Thoracic aorta (tissue), 2 donors: ENCODE measurements at regions not wholly inside any gene's neighbourhood (a gene's known extent, or its start where the extent isn't known, plus 50 kb on each side); places are given as distances from the start of the nearest gene placed in this dataset.

ENCODE experiments used
- ATAC-seq: fragments of 150-250 bp; one replicate; pipeline ENCODE4 v1.8.0; 2017; ENCODE audit warnings: low read depth; ENCODE audit not compliant: insufficient number of reproducible peaks, low FRiP score
- DNase-seq: peaks from one replicate; pipeline ENCODE4 v3.0.0-alpha.2; 2020; ENCODE audit warnings: low spot score
- H3K27ac ChIP-seq, 2 donors: fragments of 200-600 bp; sonication (generic); 1 replicate in 1 of 2; 2 replicates in 1 of 2; pipeline ENCODE4 v1.5.1; 2016; ENCODE audit warnings: mild to moderate bottlenecking in 2 of 2, moderate library complexity in 2 of 2
- H3K27me3 ChIP-seq: fragments of 200-600 bp; sonication (generic); replicated peaks from 2 replicates; pipeline ENCODE4 v1.6.0; 2016; ENCODE audit warnings: mild to moderate bottlenecking; ENCODE audit not compliant: insufficient read depth
- H3K36me3 ChIP-seq: fragments of 200-600 bp; sonication (generic); one replicate; pipeline ENCODE4 v1.5.1; 2016
- H3K4me1 ChIP-seq, 2 donors: fragments of 200-600 bp; sonication (generic); 1 replicate in 1 of 2; 2 replicates in 1 of 2; pipeline versions ENCODE4 v1.5.1 to v1.6.0; 2016; ENCODE audit warnings: low read depth in 2 of 2, mild to moderate bottlenecking in 1 of 2; ENCODE audit not compliant: control insufficient read depth in 1 of 2
- H3K4me3 ChIP-seq: fragments of 200-600 bp; sonication (generic); 2 replicates; pipeline ENCODE4 v1.5.1; 2016; ENCODE audit warnings: mild to moderate bottlenecking
- H3K9me3 ChIP-seq: fragments of 200-600 bp; sonication (generic); 2 replicates; pipeline ENCODE4 v1.5.1; 2016
- CTCF ChIP-seq: fragments of 200-600 bp; sonication (generic); IDR thresholded peaks from one replicate; pipeline ENCODE4 v1.5.1; 2019; ENCODE audit warnings: antibody characterized with exemption

DNA sequence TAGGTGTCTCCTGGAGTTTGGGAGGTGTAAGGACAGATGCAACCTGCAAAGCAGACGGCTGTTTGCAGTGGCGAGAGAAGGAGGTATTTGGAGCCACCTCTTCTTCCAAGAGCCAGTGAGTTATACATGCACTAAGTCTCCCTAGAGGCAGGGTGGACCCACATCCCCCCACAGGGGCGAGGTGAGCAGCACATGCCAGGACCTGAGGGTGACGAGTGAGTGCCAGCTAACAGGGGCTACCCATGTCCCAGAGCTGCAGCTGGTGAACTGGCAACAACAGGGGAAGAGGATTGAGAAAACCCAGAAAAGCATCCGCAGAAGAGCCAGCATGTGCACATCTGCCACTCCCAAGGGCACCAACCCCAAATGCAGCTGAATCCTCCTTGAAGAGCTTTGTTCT is 95.1 kb downstream of the CD83 start:
- Histone ChIP-seq H3K4me1 (peaks cover 8 to 9% of the 10 kb centered on the region in 2 donors), H3K27ac (no peak overlapping the region), H3K36me3 (no peaks in the 10 kb centered on the region), H3K9me3 (no peaks in the 10 kb centered on the region), H3K27me3 (no peaks in the 10 kb centered on the region), H3K4me3 (no peak overlapping the region)
- ATAC-seq = no peak
- no peak for TF ChIP-seq CTCF
- no peak for DNase-seq

GRCh38 chr6:14216946-14217684 is 99.5 kb downstream of the CD83 start:
- no peak for ATAC-seq

GRCh38 chr6:14217728-14218518 is 100.4 kb downstream of the CD83 start:
- Histone ChIP-seq H3K9me3 (no peaks in the 10 kb centered on the region), H3K4me3 (no peak overlapping the region), H3K36me3 (no peaks in the 10 kb centered on the region), H3K27ac (no peak overlapping the region), H3K27me3 (no peaks in the 10 kb centered on the region), H3K4me1 (no peaks in the 10 kb centered on the region)
- ATAC-seq (no peak), DNase-seq (no peak)
- TF ChIP-seq CTCF = no peak

More at GRCh38 chr6:14216946-14217684, 99.5 kb downstream of the CD83 start:
- no peaks in the 10 kb centered on the region for H3K36me3 ChIP-seq
- H3K4me1 ChIP-seq = peaks cover 1% of the 10 kb centered on the region in 2 donors
- DNase-seq = no peak
- no peak overlapping the region for H3K4me3 ChIP-seq
- no peaks in the 10 kb centered on the region for H3K9me3 ChIP-seq
- H3K27ac ChIP-seq = no peak overlapping the region
- no peaks in the 10 kb centered on the region for H3K27me3 ChIP-seq
- no peak for TF ChIP-seq CTCF

- ATAC-seq = no peak
- no peak for DNase-seq
- TF ChIP-seq CTCF = no peak
- H3K9me3 ChIP-seq = no peaks in the 10 kb centered on the region
- H3K27me3 ChIP-seq = no peaks in the 10 kb centered on the region
- no peaks in the 10 kb centered on the region for H3K36me3 ChIP-seq
- H3K27ac ChIP-seq = no peak overlapping the region
- H3K4me3 ChIP-seq = no peak overlapping the region
- no peaks in the 10 kb centered on the region for H3K4me1 ChIP-seq
Observed at GRCh38 chr6:14218519-14218800, 100.9 kb downstream of the CD83 start.

DNA sequence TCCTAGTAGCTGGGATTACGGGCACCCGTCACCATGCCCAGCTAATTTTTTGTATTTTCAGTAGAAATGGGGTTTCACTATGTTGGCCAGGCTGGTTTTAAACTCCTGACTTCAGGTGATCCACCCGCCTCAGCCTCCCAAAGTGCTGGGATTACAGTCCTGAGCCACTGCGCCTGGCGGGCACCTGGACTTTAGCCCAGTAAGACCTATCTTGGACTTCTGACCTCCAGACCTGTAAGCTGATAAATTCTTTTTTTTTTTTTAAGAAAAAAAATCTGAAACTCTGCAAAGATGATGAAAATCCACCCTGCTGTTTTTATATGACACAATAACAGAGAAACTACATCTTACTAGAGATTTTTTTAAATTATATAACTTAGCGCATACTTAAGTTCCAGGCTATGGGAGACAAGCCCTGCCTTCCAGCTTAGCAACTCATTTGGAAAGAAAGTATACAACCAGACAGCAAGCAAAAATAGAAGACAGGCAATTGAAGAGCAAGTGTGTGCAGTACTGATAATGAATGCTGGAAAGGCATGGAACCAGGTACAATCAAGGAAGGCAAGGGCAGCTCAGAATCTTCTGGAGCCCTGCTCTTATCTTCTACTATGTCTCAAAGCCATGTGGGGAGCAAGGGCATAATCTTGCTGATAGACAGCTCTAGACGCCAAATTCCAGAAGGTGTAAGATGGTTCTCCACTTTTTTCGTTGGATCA is 104.2 kb downstream of the CD83 start:
- Histone ChIP-seq H3K27me3 (no peaks in the 10 kb centered on the region), H3K4me3 (no peak overlapping the region), H3K9me3 (peaks cover 4% of the 10 kb centered on the region), H3K27ac (no peak overlapping the region), H3K4me1 (no peaks in the 10 kb centered on the region), H3K36me3 (no peaks in the 10 kb centered on the region)
- no peak for TF ChIP-seq CTCF
- no peak for DNase-seq
- ATAC-seq = no peak
